ENCODE measurements at regions not wholly inside any gene's neighbourhood (a gene's known extent, or its start where the extent isn't known, plus 50 kb on each side); places are given as distances from the start of the nearest gene placed in this dataset.
"Not testable (repeated sequence)": the region's sequence is repeated elsewhere in the genome, so short reads cannot be mapped to it uniquely, and the experiment has no call there.

DNA sequence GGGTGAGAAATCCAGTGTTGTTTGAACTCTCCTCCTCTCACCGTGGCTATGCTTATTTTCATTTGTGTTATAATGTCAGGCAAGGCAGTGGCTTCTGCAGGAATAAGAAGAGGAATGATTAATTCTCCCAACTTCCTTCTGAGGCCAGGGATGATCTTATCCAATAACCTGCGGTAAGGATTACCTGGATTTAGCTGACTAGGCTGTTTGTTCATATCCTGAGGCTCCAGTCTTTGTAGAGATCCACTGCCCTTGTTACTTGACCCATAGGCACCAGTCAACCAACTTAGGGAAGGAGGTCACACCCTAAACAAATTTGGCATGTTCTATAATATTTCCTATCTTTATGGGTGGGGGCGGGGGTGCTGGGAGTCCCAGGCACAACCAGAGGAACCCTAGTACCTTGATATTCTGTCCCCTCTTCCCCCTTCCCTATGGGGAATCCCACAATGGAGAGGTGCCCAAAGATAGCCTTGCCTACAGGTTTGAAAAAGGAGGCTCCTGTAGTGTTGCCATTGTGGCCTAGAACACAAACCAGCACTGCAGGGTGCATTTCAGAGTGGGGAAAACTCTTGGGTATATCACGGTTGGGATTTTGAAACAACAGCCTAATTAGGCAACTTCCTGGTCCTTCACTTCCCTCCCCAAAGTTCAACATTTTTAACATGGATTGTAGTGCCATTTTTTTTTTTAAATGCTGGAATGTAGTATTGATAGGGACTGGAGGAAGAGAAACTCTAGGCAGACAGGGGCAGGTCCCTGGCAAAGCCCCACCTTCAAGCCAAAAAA lies 977.5 kb upstream of the SPRY2 start:
- DNase-seq: no peak

- DNase-seq: no peak
These were observed 973.5 kb upstream of the SPRY2 start for GRCh38 chr13:81314461-81314860.

DNA sequence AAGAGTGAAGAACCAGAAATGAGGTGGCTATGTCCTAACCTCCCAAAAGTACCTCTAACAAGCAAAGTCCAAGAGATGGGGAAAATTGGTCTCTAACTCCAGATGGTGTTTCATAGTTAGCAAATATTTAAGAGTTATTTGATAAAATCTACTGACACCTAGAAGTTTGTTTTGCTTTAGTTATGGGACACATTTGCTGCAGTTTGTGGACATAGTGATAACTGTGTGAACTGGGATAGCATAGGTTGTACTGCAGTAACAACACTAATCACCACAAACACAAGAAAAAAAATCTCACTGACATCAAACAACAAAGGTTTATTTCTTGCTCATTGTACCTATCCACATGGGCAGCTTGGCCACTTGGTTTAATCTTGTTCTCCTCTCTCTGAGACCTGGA lies 965.0 kb upstream of the SPRY2 start:
- no peak for DNase-seq

- DNase-seq: no peak
These were observed 963.3 kb upstream of the SPRY2 start for GRCh38 chr13:81304121-81304659.

DNA sequence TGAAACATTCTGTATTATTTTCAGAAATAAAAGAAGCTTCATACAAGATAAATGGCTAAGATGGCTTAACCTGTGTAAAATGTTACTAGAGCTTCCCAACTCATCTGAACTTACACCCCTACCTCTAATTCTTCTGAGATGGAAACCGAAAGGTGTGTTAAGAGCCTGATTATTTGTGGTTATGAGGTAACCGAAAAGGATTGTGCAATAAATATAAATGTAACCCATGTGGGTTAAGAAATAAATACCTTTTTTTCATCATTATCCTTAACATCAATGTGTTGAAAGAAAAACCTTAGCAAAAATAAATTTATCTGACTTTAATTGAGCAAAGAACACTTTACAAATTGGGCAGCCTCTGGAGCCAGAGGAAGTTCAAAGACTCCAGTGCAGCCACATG lies 961.8 kb upstream of the SPRY2 start:
- no peak for DNase-seq

DNA sequence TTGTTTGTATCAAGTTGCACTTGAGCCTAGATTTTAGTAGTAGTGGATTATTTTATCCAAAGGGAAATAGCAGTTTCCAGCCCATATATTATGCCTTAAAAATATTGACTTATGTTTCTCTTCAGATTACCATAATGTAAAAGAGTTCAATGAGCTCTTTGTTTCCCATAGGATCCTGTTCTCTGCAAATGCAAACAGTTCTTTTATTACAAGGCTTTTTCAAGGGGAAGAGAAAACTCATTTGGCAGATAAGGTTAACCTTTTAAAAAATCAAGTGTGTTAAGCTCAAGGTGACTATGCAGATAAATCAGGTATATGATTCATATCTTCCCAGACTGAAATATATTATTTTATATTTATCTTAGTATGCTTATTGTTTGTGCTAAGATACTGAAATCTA lies 961.2 kb upstream of the SPRY2 start:
- DNase-seq: no peak

GRCh38 chr13:81295177-81295576 lies 954.3 kb upstream of the SPRY2 start:
- DNase-seq: no peak

GRCh38 chr13:81293594-81294164 lies 952.8 kb upstream of the SPRY2 start:
- DNase-seq: no peak

DNA sequence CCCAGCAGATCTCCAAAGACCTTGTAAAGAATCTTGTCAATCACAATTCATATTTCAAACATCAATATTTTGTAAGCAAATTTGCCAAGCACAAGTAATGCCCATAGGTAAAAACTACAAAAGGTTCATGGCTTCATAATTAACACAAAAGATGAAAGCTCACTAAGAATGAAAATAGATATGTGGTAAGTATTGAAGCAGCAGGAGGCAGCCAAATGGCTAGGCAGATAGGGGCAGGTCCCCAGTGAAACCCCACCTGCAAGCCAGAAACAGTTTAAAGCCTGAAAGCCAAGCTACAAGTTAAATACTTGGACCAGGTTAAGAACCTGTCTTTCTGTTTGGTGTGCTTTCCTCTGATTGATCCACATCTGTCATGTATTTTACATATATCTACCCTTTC lies 942.6 kb upstream of the SPRY2 start:
- no peak for DNase-seq

DNA sequence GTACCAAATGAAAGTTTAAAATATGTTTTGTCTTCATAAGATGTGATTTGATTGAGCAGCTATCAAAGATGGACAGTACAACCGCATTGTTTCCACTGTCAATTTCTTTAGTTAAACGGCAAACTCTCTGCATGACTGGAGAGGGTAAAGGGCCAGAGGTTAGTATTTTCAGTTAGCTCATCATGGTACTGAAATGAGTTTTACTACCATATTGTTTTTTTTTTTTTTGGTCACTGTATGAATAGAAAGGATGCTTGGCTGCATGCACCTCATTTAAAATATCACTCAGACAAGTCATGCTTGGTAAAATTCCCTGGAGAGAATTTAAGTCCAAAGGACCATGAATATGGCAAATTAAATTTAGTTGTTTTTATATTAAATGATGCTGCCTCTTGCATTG lies 942.1 kb upstream of the SPRY2 start:
- DNase-seq: peak; percentile 21

DNA sequence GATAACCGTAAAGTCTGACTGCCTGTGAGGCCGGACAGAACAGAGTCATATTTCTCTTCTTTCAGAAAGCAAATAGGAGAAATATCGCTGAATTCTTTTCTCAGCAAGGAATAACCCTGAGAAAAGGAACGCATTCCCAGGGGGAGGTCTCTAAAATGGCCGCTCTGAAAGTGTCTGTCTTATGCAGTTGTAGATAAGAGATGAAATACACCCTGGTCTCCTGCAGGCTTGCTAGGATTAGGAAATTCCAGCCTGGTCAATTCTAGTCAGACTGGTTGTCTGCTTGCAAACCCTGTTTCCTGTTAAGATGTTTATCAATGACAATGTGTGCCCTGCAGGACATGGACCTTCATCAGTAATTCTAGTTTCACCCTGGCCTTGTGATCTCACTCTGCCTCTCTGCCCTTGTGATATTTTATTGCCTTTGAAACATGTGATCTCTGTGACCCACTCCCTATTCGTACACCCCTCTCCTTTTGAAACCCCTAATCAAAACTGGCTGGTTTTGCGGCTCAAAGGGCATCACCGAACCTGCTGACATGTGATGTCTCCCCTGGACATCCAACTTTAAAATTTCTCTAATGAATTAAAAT lies 934.8 kb upstream of the SPRY2 start:
- DNase-seq: no peak

DNA sequence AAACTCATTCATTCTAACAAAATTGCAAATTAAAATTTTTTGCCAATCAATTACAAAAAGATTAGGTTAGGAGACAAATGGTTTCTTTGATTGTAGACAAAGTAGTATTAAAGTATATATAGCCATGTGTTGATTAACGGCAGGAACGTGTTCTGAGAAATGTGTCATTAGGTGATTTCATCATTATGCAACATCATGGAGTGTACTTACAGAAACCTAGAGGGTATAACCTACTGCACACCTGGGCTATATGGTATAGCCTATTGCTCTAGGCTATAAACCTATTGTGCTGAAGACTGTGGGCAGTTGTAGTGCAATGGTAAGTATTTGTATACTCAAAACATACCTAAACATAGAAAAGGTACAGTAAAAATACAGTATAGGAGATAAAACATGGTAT lies 906.8 kb upstream of the SPRY2 start:
- DNase-seq: no peak

DNA sequence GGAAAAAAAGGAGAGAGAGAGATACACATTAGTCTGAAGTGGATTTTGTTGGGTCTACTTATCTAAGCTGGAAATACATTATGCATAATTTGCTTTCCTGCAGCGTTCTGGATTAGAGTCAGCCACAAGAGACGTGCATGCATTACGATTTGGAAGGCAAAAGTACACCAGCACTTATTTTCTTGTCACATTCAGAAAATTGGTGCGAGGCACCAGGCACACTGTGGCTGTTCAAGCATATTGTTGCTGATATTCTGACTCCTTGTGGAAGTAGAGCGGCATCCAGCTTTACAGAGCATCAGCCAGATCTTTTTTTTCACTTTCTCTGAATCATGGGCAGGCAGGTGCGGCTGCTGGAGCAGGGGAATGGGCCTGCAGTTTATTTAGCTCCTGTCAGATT lies 905.6 kb upstream of the SPRY2 start:
- no peak for DNase-seq

DNA sequence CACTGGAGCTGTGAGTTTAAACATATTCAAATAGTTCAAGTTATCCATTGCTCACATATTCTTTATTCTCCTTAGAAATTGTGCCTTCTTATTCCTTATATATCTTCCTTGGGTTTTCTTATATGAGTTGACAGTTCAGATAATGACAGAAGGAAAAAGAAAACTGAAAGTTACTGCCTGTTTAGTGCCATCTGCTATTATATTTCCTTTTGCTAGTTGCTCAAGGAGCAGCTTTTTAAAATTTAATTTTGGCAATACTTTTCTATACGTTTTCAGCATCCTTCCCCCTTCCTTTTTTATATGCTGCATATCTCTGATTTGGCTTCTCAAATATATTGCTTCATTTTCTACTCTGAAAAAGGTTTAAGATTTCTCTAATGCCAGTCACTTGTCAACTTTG lies 903.1 kb upstream of the SPRY2 start:
- DNase-seq: no peak

DNA sequence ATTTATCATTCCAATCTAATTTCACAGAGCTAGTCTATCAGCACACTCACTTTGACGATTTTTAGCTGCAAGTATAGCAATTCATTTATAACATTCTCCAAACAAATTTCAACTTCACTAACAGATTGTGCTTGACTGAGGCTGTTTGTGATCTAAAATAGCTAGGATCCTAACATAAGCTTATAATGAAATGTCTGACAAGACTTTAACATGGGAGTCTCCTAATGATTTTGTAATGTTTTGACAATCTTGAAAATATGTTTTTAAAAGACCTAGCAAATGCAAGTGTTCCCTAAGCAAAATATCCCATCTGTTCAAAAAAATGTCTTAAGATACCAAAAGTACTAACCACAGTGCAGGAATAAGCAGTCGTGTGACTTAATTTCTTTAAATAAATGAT lies 889.5 kb upstream of the SPRY2 start:
- no peak for DNase-seq

- DNase-seq: not testable (repeated sequence)
These were observed 885.9 kb upstream of the SPRY2 start for GRCh38 chr13:81226830-81227229.

DNA sequence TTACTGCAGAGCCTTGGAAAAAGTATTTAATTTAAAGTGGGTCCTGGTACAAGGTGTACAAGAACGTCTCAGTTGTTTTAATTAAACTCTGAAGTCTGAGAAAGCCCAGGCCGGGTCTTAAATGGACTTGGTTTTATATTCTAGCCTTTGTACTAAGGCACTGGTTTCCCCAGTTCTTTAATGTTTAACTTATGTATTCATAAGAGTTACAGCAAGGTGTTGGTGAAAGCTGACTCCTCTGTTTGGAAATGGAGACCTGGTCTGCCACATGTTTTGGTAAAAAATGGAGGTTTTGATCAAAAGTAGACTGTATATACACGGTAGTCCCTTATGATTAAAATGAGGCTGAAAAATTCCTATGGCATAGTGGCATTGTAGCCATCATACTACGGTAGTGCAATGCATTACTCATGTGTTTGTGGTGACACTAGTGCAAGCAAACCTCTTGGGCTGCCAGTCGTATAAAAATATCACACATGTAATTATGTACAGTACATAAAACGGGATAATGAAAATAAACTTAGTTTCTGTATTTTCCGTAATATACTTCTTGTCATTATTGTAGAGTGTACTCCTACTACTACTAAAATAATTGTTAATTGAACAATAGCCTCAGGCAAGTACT lies 883.4 kb upstream of the SPRY2 start:
- no peak for DNase-seq

DNA sequence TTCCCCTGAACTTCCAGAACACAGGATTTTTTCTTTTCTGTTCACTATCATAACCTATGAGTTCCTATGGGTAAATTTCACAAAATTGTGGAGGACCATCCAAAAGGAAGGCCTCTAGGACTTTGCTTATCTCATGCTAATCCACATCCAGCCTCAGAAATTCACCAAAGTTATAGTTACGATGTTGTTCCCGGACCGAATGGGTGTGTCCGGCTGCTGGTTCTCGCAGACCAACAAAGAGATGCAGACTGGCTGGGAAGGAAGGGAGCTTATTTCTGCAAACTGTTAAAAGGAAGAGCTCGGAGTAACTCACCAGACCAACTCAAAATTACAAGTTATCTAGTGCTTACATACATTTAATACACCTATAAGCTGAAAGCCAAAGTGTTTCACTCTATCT lies 882.9 kb upstream of the SPRY2 start:
- no peak for DNase-seq

DNA sequence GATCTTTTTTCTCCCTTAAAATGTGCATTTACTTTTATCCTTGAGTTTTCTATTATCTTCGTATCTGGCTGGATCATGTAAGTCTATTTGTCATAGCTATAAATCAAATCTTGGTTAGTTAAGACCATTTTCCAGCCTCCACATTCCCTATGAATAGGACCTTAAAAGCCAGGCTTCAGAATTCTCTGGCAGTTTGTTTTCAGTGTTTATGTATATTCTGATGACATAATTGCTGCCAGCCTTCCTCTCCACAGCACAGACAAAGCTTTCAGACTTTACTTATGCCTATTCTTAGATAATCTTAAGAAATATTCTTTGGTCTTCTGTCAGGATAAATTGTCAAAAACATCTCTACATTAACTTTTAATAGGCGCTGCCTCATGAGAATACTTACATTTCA lies 870.8 kb upstream of the SPRY2 start:
- no peak for DNase-seq

DNA sequence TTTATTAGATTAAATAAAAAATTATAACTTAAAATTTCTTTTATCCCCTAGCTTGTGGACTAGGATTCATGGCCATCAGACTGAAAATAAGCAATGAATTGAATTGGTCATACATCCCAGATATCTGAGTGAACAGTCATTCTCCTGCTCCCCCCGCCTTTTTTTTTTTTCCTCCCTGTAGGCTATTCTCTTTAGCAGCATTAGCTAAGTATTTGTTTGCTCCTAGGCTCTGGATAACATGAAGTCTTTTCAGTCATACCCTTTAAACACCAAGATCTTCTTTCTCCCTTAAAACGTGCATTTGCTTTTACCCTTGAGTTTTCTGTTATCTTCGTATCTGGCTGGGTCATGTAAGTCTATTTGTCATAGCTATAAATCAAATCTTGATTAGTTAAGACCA lies 866.7 kb upstream of the SPRY2 start:
- no peak for DNase-seq

GRCh38 chr13:81207231-81207630 lies 866.3 kb upstream of the SPRY2 start:
- DNase-seq: no peak

DNA sequence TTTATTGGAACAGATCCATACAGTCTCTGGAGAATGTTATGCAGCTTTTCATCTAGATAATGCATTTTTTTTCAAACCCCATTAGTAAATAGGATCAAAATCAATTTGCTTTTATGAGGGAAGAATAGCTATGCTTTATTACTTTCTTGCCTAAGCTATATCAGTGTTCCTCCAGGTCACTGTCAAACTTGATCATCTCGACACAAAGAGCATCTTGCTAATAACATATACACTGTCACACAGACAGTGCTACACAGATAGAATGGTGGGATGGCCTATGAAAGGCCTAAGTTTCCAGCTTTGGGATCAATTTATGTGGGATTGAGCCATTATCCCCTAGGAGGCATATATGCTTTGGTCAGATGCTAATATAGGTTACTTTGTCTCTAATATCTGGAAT lies 862.9 kb upstream of the SPRY2 start:
- no peak for DNase-seq

DNA sequence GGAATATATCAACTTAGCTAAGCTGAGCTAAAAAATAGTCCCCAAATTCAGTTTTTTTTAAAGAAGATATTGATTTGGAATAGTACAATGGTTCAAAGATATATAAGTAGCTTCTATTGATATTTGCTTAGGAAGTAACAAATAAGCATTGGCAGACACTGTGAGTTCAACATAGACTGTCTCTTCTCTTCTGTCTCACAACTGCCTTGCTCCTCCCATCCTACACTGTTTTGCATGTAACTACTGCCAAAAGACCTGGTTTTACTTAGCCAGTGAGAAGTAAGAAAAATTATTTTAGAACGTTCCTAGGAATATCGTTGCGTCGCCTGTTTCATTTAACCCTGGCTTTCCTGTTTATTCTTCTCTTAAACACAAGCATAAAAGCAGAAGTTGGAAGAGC lies 859.0 kb upstream of the SPRY2 start:
- no peak for DNase-seq

DNA sequence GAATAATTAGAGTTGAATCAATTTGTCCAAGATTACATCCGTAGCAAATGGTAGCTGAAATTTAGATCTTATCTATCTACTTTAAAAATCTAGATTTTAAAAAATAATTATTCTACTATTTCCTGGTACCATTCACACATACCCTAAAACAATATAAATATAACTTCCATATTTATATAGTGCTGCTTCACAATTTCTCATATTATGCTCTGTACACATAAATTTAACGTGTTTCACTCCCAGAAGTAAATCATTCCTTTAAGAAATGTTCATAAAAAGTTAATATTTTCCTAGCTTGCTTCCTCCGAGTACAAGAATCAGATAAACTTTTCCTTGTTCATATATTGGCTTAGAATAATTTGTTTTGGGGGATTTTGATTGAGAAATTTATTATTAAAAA lies 857.0 kb upstream of the SPRY2 start:
- DNase-seq: no peak

All from retina (tissue), 1 donor.